NCI-H345 treated with DMSO at 0.1 percent for 48 hours (cell line): ENCODE measurements at regions not wholly inside any gene's neighbourhood (a gene's known extent, or its start where the extent isn't known, plus 50 kb on each side); places are given as distances from the start of the nearest gene placed in this dataset.

Source experiments
- DNase-seq: peaks from one replicate; lab custom pipeline; 2025; ENCODE audit not compliant: unreplicated experiment; lab: John Stamatoyannopoulos, UW

GRCh38 chr7:46744957-46745706, 824.1 kb upstream of the IGFBP3 start:
- no peak for DNase-seq

- DNase-seq: no peak
Measured at GRCh38 chr7:46742601-46743000, 821.5 kb upstream of the IGFBP3 start.

- DNase-seq: no peak
Measured at GRCh38 chr7:46741938-46742540, 821.0 kb upstream of the IGFBP3 start.

- DNase-seq: no peak
Measured at GRCh38 chr7:46741181-46741580, 820.1 kb upstream of the IGFBP3 start.

- no peak for DNase-seq
Measured at GRCh38 chr7:46739518-46740234, 818.6 kb upstream of the IGFBP3 start.

GRCh38 chr7:46738796-46739195, 817.7 kb upstream of the IGFBP3 start:
- DNase-seq: no peak

GRCh38 chr7:46738165-46738564, 817.1 kb upstream of the IGFBP3 start:
- no peak for DNase-seq

GRCh38 chr7:46725838-46726237, 804.8 kb upstream of the IGFBP3 start:
- no peak for DNase-seq

- DNase-seq: no peak
Measured at GRCh38 chr7:46725136-46725535, 804.1 kb upstream of the IGFBP3 start.

- no peak for DNase-seq
Measured at GRCh38 chr7:46723742-46724141, 802.7 kb upstream of the IGFBP3 start.

GRCh38 chr7:46723003-46723402, 801.9 kb upstream of the IGFBP3 start:
- DNase-seq: no peak

- no peak for DNase-seq
Measured at GRCh38 chr7:46720761-46721160, 799.7 kb upstream of the IGFBP3 start.

GRCh38 chr7:46719616-46720015, 798.5 kb upstream of the IGFBP3 start:
- DNase-seq: no peak

GRCh38 chr7:46716926-46717325, 795.9 kb upstream of the IGFBP3 start:
- DNase-seq: no peak

GRCh38 chr7:46715579-46715978, 794.5 kb upstream of the IGFBP3 start:
- no peak for DNase-seq

- no peak for DNase-seq
Measured at GRCh38 chr7:46714904-46715303, 793.8 kb upstream of the IGFBP3 start.

- DNase-seq: no peak
Measured at GRCh38 chr7:46713868-46714596, 793.0 kb upstream of the IGFBP3 start.

GRCh38 chr7:46710927-46711326, 789.9 kb upstream of the IGFBP3 start:
- no peak for DNase-seq

- no peak for DNase-seq
Measured at GRCh38 chr7:46707973-46708372, 786.9 kb upstream of the IGFBP3 start.

- no peak for DNase-seq
Measured at GRCh38 chr7:46705386-46706255, 784.5 kb upstream of the IGFBP3 start.

GRCh38 chr7:46696741-46697140, 775.7 kb upstream of the IGFBP3 start:
- DNase-seq: no peak
